ENCODE measurements at regions not wholly inside any gene's neighbourhood (a gene's known extent, or its start where the extent isn't known, plus 50 kb on each side); places are given as distances from the start of the nearest gene placed in this dataset.

GRCh38 chr2:128377071-128377910, 58.6 kb upstream of the HS6ST1 start:
- Histone ChIP-seq H3K4me1 (peaks cover 31% of the 10 kb centered on the region), H3K9me3 (no peaks in the 10 kb centered on the region), H3K4me3 (no peak overlapping the region), H3K36me3 (replicated peaks in 1 of 2; ENCODE audit: insufficient read depth in 1 of 2, low read depth in 2 of 2) (no peaks in the 10 kb centered on the region), H3K27me3 (no peaks in the 10 kb centered on the region), H3K27ac (no peak overlapping the region)
- ATAC-seq (no peak), DNase-seq (peak in 2 of 4 donors; percentile 6 to 10)
- TF ChIP-seq, protein P1, sequence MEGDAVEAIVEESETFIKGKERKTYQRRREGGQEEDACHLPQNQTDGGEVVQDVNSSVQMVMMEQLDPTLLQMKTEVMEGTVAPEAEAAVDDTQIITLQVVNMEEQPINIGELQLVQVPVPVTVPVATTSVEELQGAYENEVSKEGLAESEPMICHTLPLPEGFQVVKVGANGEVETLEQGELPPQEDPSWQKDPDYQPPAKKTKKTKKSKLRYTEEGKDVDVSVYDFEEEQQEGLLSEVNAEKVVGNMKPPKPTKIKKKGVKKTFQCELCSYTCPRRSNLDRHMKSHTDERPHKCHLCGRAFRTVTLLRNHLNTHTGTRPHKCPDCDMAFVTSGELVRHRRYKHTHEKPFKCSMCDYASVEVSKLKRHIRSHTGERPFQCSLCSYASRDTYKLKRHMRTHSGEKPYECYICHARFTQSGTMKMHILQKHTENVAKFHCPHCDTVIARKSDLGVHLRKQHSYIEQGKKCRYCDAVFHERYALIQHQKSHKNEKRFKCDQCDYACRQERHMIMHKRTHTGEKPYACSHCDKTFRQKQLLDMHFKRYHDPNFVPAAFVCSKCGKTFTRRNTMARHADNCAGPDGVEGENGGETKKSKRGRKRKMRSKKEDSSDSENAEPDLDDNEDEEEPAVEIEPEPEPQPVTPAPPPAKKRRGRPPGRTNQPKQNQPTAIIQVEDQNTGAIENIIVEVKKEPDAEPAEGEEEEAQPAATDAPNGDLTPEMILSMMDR (IDR thresholded peaks at IDR 0.05): no peak
- TF ChIP-seq POLR2A (IDR thresholded peaks at IDR 0.05): no peak
- intact Hi-C loops (cut with DNase I): no loop called here
- WGBS, 2 donors: 85 to 95% methylated on average over 9 to 16 of the region's 16 CpGs

DNA sequence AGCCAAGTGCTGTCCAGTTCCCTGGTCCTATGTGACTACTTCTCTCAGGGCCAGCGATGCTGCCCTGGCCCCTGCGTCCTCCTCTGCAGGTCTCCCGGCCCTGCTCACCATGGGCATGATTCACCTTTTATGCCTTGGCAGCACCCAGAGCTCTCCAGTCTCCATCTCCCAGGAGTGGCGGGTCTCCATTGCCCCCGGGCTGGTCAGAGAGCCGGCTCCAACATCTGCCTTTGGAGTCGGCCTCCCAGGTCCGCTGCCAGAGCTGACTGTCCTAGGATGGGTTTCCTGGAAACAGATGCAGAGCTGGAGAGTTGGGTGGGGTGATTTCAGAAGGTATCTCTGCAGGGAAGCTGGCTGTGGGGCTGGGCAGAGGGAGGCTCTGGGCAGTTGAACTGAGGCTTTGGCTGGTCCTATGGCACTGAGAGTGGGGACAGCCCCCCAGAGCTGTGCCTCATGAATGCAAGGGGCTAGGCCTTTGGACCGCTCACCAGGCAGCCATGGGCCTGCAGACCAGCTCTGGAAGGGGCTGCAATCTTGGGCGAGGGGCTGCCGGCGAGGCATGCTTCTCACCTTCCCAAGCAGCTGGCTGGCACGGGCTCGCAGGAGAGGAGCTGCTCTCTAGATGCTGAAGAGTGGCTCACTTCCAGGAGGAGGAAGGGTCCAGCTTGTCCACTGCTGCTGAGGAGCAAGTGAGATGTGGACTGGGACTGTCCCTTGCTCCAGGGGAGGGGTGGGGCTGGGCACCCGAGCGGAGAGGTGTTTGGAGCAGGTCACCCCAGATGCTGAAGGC, 59.8 kb upstream of the HS6ST1 start:
- H3K27me3 ChIP-seq: no peaks in the 10 kb centered on the region
- ATAC-seq: no peak
- peaks cover 31% of the 10 kb centered on the region for H3K4me1 ChIP-seq
- intact Hi-C loops (cut with DNase I): no loop called here
- H3K36me3 ChIP-seq (replicated peaks in 1 of 2; ENCODE audit: insufficient read depth in 1 of 2, low read depth in 2 of 2): no peaks in the 10 kb centered on the region
- TF ChIP-seq, protein P1 (IDR thresholded peaks at IDR 0.05): no peak
- TF ChIP-seq POLR2A (IDR thresholded peaks at IDR 0.05): no peak
- H3K27ac ChIP-seq: peak overlapping the region in 1 of 4 donors; percentile 42
- WGBS, 2 donors: 87 to 90% methylated on average over 8 to 16 of the region's 16 CpGs
- DNase-seq: no peak
- H3K4me3 ChIP-seq: no peak overlapping the region
- no peaks in the 10 kb centered on the region for H3K9me3 ChIP-seq

DNA sequence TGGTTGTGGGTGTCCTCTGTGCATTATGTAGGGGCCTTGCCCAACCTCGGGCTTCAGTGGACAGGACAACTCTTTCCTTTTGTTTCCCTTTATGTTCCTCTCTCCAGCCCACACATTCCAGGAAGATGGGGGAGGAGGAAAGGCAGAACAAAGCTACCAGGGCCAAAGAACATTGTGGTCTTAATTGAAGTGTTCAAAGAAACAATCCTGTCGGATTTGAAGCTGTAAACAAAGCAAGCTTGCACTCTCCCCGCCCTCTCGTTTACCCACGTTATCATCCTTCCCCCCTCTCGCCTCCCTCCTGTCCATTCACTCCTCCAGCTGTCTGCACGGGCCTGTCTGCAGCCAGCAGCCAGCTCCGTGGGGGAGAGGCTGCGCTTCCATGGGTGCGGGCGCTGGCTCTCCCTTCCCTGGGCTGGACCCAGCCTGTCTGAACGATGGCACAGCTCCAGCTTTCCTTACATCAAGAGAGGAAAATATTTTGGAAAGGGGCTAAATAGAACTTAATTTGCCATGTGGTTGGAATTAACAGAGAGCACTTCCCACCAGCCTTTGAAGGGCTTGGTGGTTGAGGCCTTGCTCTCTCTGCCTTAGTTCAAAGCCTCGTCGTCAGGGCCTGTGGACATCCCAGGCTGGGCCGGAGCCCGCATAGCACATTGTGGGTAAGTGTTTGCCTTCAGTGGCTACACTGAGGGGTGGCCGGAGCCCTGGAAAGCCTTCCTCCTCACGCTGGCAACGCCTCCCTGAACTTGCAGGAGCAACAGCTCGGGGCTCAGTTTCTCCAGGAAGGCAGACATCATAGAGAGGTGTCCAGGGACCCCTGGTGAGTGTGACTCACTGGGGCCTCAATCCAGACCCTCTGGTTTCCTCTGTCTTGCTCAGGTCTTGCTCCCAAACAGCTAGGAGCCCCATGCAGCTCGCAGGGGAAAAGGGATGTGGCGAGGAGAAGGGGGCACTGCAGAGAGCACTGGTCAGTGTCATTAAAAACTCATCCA, 60.6 kb upstream of the HS6ST1 start:
- H3K4me3 ChIP-seq: no peak overlapping the region
- 49 to 63% methylated on average over 22 of the region's 22 CpGs for WGBS, 2 donors

More for the DNA sequence above, 60.6 kb upstream of the HS6ST1 start:
- Histone ChIP-seq H3K4me1 (peaks cover 31% of the 10 kb centered on the region), H3K9me3 (no peaks in the 10 kb centered on the region), H3K27me3 (no peaks in the 10 kb centered on the region), H3K36me3 (replicated peaks in 1 of 2; ENCODE audit: insufficient read depth in 1 of 2, low read depth in 2 of 2) (no peaks in the 10 kb centered on the region), H3K27ac (peak overlapping the region in 2 of 4 donors; percentile 22 to 42)
- no peak for TF ChIP-seq POLR2A (IDR thresholded peaks at IDR 0.05)
- TF ChIP-seq, protein P1 (IDR thresholded peaks at IDR 0.05): no peak
- peak; percentile 57 for ATAC-seq
- peak in 3 of 4 donors; percentile 48 to 56 (median 49) for DNase-seq
- intact Hi-C loops (cut with DNase I): no loop called here
